ENCODE measurements at regions not wholly inside any gene's neighbourhood (a gene's known extent, or its start where the extent isn't known, plus 50 kb on each side); places are given as distances from the start of the nearest gene placed in this dataset.

GRCh38 chr11:90288212-90288821 is 65.5 kb upstream of the CHORDC1 start:
- no peak for TF ChIP-seq CTCF (IDR thresholded peaks at IDR 0.05)
- TF ChIP-seq POLR2A (IDR thresholded peaks at IDR 0.05): no peak
- no peak for TF ChIP-seq EP300 (IDR thresholded peaks at IDR 0.05)

All from ovary (tissue), 3 donors.